Stromal cell of bone marrow (primary cell): ENCODE measurements at regions not wholly inside any gene's neighbourhood (a gene's known extent, or its start where the extent isn't known, plus 50 kb on each side); places are given as distances from the start of the nearest gene placed in this dataset.
"Not testable (repeated sequence)": the region's sequence is repeated elsewhere in the genome, so short reads cannot be mapped to it uniquely, and the experiment has no call there.

ENCODE experiments used
- DNase-seq: peaks from one replicate; pipeline ENCODE4 v3.0.0-alpha.2; 2012; ENCODE audit warnings: low read depth

GRCh38 chr6:15956205-15957106 lies 172.4 kb upstream of the MYLIP start:
- no peak for DNase-seq

DNA sequence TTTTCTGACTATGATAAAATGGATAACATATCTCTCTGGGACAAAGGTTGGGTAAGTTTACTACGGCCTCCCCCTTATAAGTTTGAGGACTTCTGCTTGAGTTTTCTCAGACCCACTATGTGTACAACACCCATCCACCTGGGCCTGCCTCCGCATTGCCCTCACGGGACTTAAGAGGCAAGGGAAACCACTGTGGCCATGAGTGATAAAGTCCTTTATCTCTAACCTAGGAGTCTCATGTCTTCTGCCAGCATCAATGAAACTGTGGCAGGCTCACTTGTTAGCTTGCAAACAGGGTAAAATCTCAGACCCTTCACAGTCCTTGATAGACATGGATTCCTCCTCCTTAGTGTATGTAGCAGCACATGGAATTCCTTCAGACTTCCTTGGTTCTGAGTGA lies 173.4 kb upstream of the MYLIP start:
- DNase-seq: no peak

DNA sequence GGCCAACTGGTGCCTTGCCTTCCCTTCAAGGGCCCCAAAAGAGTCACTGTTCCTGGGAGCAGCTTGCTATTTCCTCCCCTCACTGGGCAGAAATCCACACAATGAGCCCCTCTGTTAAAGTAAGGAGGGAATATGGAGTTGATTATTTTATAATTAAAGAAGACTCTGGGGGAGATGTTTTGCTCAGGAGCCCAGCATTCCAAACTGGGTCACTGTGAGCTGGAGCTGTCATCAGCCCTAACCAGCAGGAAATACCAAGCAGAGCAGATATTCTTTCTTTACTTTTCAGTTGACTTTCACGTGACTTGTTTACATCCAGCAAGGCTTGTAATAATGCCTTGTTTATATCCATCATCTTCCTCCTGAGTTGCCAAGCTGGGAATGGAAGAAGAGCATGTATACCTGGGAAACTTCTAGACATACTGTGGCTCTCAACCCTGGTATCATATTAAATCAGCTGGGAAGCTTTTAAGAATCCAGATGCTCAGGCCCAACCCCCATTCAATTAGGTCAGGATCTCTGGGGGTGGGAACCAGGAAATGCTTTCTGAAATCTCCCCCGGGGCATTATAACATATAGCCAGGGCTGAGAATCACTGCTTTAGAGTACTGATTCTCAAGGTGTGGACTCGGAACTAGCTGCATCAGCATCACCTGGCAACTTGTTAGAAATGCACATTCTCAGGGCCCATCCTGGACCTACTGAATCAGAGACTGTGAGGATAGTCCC lies 175.6 kb upstream of the MYLIP start:
- no peak for DNase-seq

DNA sequence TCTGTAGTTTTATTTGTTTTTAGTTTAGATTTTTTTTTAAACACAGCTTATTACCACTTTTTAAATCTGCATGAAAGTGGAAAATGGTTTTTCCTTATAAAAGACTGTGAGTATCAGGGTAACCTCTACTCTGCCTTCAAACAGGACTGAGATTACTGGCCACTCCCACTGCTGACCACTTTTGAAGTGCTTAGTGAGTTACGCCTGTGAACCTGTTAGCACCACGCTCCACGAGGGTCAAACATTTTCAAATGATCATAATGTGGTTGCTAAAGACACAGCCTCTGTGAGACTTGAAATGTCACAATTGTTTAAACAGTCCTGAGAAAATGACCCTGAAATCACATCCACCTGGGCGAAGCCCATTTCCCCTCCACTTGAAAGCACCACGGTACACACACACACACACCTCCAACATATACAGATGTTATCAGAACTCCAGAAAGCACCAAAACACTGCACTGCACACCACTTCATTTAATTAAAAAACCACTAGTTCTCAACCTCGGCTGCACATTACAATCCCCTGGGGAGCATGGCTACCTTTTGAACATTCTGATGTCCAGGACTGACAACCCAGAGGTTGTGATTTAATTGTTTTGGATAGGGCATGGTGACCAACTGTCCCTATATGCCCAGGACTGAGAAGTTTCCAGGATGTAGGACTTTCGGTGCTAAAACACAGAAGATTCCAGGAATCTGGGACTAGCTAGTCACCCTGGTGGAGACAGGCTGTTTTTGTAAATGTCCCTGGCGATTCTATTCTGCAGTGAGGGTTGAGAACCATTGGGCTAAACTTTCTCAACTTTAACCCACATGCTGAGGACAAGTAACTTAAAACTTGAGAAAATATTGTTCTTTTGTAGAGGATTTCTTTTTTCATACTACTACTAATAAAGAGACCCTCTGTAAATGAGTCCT lies 176.4 kb upstream of the MYLIP start:
- no peak for DNase-seq

- no peak for DNase-seq
Measured at GRCh38 chr6:15950962-15951569, 177.8 kb upstream of the MYLIP start.

DNA sequence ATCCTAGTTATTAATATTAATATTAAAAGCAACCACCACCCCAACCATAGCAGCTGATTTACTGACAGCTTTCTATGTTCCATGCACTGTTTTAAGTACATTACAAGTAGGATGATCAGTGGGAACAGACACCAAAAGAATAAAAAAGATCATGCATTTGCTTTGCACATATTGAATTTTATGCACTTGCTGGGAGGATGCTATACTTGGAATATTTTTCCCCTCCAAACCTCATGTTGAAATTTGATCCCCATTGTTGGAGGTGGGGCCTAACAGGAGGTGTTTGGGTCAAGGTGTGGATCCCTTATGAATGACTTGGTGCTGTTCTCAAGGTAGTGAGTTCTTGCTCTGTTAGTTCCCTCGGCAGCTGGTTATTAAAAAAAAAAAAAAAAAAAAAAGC lies 178.9 kb upstream of the MYLIP start:
- no peak for DNase-seq

DNA sequence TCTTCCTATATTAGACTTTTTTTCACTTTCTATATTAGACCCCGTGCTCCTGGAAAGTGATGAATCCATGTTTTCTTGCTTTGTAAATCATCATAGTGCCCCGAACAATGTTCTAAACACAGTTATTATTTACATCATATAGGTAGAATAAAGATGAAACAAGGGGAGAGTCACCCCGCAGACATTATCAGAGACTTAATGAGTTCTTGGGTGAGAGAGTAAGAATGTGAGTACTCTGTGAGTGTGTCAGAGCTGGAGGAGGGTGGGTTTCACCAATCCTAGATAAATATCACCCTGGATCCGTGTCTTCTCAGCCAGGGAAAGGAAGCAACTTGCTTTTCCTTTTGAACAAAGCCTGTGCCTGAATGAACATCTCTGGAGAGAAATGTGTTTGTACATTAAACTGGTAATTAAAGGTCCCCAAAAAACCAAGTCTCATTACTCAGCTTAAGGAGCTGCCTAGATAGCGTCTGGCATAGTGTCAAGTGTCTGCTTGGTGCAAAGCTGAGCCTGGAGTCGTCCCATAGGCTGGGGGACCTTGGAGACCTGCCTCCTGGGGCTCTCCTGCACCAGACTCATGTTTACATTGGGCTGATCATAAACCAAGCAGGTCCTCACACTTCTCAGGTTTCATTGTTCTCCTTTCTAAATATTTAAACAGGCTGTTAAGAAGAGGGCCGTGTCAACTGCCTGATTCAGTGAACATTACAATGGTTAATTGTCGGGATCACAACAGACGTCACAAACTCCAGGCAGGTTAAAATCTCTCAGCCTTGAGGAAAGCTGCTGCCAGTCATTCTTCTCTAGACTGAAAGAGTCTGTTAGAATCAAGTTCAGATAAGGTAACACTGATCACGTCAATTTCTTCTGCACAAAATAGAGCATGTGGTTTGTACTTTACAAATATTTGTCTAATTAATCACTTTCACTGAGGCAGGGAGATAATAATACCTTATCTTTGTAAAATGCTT lies 179.7 kb upstream of the MYLIP start:
- no peak for DNase-seq

GRCh38 chr6:15947923-15948322 lies 181.0 kb upstream of the MYLIP start:
- no peak for DNase-seq

- DNase-seq: no peak
Measured at GRCh38 chr6:15947436-15947835, 181.4 kb upstream of the MYLIP start.

DNA sequence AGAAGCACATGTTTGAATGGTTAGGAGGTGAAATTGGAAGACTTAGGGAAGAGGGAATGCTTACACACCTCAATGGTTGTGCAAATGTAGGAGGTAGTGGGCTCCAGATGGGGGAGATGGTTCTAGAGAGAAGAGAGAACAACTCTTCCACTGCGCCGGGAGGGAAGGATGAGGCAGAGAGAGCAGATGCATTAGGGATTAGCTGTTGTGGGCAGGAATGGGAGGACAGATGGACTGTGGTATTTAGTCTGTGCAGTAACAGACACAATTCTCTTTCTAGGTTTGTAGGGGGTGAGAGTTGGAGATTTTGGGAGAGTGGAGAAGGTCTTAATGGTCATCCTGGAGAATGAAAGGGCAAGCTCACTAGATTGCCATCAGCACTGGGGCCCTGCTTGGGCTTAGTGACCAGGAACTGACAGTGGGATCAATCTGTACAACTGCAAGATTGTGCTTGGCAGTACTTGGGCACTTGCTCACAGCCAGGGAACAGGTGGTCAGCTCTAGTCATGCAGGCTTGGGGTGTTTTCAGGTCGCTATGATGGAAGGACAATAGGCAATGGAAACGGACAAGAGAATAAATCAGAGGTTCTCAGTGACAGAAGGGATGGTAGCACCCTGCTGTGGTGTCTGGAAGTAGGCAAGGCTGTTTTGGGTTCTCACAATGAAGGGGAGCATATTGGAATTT lies 182.0 kb upstream of the MYLIP start:
- no peak for DNase-seq

DNA sequence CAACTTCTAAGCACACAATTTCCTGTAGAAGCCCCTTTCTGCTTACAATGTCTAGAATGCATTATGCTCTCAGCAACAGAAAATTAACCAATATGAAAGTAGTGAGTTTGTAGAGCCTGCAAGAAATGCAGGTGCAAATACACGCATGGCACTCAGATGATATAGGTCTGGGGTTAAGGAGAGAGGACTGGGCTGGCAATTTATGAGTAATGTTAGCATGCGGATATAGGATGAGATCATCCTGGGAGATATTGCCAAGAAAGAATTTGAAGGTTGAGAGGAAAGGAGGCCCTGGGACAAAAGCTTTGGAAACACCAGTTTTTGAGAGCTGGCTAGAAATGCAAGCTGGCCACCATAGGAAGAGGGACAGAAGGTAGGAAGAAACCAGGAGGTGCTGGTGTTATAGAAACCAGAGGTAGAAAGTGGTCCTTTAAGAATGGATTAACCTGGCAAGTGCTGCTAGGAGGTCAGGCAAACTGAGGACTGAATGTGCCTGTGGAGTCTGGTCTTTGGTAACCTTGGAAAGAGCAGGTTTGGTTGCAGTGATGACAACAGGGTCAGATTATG lies 183.2 kb upstream of the MYLIP start:
- no peak for DNase-seq

DNA sequence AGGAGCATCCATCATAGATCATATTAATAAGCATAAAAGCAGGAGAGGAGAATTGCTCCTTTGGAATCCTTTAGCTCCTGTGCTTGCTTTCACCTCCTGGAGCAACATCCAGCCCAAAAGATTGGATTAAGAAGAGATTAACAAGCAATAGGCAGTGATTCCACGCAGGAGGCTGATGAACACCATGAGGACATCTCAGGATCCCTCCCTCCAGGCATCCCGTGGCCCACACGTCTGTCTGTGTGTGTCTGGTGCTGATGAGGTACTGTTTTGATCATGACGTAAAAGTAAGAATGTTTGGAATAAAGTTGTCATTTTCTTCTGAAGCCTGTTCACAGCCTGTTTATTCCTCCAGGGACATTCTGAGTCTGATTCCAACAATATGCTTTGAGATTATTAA lies 185.5 kb upstream of the MYLIP start:
- DNase-seq: no peak

DNA sequence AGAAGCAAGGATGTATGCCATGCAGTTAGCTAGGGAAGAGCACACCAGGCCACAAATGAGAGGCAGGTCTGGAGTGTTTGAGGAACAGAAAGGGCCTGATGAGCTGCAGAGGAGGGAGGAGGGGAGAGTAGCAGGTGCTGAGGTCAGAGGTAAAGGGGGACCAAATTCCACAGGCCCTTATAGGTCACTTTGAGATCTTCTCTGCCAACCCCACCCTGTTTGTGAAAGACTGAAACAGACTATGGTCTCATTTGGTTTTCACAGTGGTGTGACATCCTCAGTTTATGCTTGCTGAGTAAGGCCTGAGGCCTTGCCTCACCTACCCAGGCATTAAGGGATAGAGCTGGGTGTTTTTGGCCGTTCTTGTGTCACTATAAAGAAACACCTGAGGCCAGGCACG lies 187.7 kb upstream of the MYLIP start:
- DNase-seq: no peak

- DNase-seq: no peak
Measured at GRCh38 chr6:15938107-15938506, 190.8 kb upstream of the MYLIP start.

- no peak for DNase-seq
Measured at GRCh38 chr6:15937602-15938001, 191.3 kb upstream of the MYLIP start.

- DNase-seq: no peak
Measured at GRCh38 chr6:15936503-15936902, 192.4 kb upstream of the MYLIP start.

DNA sequence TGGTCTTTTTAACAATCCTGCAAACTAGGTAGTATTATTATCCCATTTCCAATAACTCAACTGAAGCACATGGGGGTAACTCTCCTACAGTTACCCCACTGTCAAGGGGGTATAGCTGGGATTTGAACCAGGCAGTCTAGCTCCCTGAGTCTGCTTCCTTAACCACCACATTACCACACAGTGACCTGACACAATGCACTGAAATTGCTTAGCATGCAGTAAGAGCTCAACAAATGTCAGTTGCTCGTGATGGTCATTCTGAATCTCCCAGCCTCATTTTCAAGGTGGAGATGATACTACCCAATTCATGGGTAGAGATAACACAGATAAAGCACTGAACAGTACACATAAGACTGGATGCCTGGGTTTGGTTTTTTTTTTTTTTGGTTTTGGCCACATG lies 193.2 kb upstream of the MYLIP start:
- no peak for DNase-seq

- not testable (repeated sequence) for DNase-seq
Measured at GRCh38 chr6:15931697-15932096, 197.2 kb upstream of the MYLIP start.

GRCh38 chr6:15930207-15930606 lies 198.7 kb upstream of the MYLIP start:
- DNase-seq: no peak

- DNase-seq: no peak
Measured at GRCh38 chr6:15929685-15930084, 199.2 kb upstream of the MYLIP start.
